ENCODE measurements at regions not wholly inside any gene's neighbourhood (a gene's known extent, or its start where the extent isn't known, plus 50 kb on each side); places are given as distances from the start of the nearest gene placed in this dataset.

DNA sequence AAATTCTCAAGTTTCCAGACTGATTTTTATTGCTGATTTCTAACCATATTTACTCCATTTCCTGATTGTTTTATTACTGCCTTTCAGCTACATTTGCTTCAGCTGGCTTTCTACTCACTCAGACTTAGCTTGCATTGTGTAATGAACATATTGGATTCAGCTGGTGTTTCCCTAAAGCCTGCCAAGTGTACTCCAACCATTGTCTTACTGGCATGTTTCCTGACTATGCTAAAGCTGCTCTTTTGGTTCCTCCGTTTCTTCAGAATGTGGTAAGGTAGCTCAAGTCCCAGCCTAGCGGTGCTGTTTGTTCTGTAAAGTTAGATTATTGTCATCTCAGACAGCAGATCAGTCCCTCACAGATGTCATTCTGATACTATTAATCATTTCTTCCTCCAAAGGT is 53.1 kb upstream of the GLRA2 start:
- H3K4me3 ChIP-seq (ENCODE audit: low read length), result no peak overlapping the region
- no CpG with 5 or more reads among the region's 2 CpGs for WGBS (ENCODE audit: insufficient coverage)
- peaks cover 5% of the 10 kb centered on the region for H3K27me3 ChIP-seq (ENCODE audit: control insufficient read depth, insufficient read depth, low read length)
- H3K27ac ChIP-seq (ENCODE audit: low read length), result peak overlapping the region; percentile 73
- no peaks in the 10 kb centered on the region for H3K9me3 ChIP-seq (replicated peaks; ENCODE audit: control insufficient read depth, low read depth, low read length)
- H3K36me3 ChIP-seq (ENCODE audit: control insufficient read depth, insufficient read depth, low read length), result no peaks in the 10 kb centered on the region
- peak; percentile 92 for DNase-seq
- H3K4me1 ChIP-seq (ENCODE audit: control insufficient read depth, insufficient read depth, low read length), result peaks cover 4% of the 10 kb centered on the region

DNA sequence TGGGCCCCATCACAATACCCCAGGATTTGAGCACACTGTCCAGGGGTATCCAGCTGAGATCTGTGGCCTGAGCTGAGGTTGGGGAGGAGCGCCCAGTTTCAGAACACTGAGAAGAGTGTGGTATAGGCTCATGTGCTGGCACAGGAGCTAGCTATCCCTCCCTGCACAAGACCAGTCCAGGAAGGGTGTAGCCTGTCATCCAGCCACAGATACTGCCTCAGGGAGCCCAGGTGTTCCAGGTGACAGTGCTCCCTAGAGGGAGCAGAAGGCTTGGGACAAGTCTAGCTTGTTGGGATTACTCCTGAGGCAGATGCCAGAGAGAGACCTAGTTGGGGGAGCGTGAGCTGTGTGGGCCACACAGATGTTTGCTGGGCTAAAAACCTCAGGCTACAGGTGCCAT is 79.6 kb upstream of the GLRA2 start:
- no peak overlapping the region for H3K4me3 ChIP-seq (ENCODE audit: low read length)
- H3K36me3 ChIP-seq (ENCODE audit: control insufficient read depth, insufficient read depth, low read length), result no peaks in the 10 kb centered on the region
- peaks cover 4% of the 10 kb centered on the region for H3K27me3 ChIP-seq (ENCODE audit: control insufficient read depth, insufficient read depth, low read length)
- WGBS (ENCODE audit: insufficient coverage), result 100% methylated on average over 1 of the region's 2 CpGs
- DNase-seq, result no peak
- no peaks in the 10 kb centered on the region for H3K9me3 ChIP-seq (replicated peaks; ENCODE audit: control insufficient read depth, low read depth, low read length)
- H3K27ac ChIP-seq (ENCODE audit: low read length), result no peak overlapping the region
- no peaks in the 10 kb centered on the region for H3K4me1 ChIP-seq (ENCODE audit: control insufficient read depth, insufficient read depth, low read length)

DNA sequence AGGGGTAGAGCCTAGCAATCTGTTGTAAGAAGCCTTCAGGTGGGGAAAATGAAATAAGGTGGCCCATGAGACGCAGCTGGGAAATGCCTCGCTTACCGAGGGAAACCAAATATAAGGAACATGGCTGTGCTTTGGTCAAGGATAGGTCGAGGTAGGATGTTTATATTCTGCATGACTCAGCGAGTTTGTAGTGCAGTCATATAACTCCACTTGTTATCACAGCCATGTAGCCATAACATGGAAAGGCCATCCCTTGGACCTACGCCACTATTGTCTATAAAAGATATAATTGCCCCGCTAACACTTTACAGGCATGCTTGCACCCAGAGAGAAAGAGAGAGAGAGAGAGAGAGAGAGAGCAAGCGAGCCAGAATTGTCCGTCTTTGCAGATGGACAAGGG is 80.9 kb upstream of the GLRA2 start:
- WGBS (ENCODE audit: insufficient coverage), result 85% methylated on average over 6 of the region's 9 CpGs
- no peak overlapping the region for H3K27ac ChIP-seq (ENCODE audit: low read length)
- DNase-seq, result no peak
- H3K9me3 ChIP-seq (replicated peaks; ENCODE audit: control insufficient read depth, low read depth, low read length), result no peaks in the 10 kb centered on the region
- no peak overlapping the region for H3K4me3 ChIP-seq (ENCODE audit: low read length)
- peaks cover 4% of the 10 kb centered on the region for H3K27me3 ChIP-seq (ENCODE audit: control insufficient read depth, insufficient read depth, low read length)
- H3K36me3 ChIP-seq (ENCODE audit: control insufficient read depth, insufficient read depth, low read length), result no peaks in the 10 kb centered on the region
- no peaks in the 10 kb centered on the region for H3K4me1 ChIP-seq (ENCODE audit: control insufficient read depth, insufficient read depth, low read length)

DNA sequence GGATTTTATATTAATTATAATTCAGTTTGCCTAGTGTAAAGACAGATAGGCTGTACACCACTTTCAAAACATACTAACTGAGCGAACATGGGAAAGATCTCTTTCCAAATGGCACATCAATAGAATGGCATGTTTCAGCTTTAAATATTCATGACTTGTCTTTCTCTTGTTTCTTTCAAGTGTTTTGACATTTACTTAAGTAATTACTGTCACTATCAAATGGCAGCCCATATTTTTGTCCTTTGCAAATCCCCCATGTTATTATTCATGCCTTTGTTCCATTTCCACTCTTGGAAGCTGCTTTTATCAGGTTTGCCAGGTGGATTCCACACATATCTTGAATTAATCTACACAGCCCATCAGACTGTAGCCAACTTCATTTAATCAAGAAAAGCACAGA is 89.2 kb upstream of the GLRA2 start:
- no peaks in the 10 kb centered on the region for H3K4me1 ChIP-seq (ENCODE audit: control insufficient read depth, insufficient read depth, low read length)
- WGBS (ENCODE audit: insufficient coverage), result no CpG with 5 or more reads among the region's 1 CpG
- DNase-seq, result peak; percentile 8
- H3K36me3 ChIP-seq (ENCODE audit: control insufficient read depth, insufficient read depth, low read length), result no peaks in the 10 kb centered on the region
- no peaks in the 10 kb centered on the region for H3K27me3 ChIP-seq (ENCODE audit: control insufficient read depth, insufficient read depth, low read length)
- H3K9me3 ChIP-seq (replicated peaks; ENCODE audit: control insufficient read depth, low read depth, low read length), result no peaks in the 10 kb centered on the region
- H3K27ac ChIP-seq (ENCODE audit: low read length), result no peak overlapping the region
- H3K4me3 ChIP-seq (ENCODE audit: low read length), result no peak overlapping the region

DNA sequence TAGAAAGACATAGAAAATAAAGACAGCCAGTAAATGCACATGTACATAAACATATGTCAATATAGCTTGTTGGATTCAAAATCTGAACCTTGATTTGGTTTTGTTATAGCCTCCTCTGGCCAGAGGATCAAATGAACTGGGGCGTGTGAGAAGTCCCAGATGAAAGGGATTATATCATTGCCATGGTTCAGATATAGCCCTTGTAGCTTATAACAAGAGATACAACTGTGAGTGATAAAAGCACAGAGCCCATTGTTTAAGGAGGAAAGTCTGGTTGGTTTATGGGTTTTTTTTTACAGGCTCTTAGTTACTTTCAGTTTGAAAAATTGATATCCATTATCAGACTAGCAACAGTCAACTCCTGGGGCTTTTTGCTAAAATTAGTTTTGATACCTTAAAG is 101.7 kb upstream of the GLRA2 start:
- H3K27me3 ChIP-seq (ENCODE audit: control insufficient read depth, insufficient read depth, low read length), result peaks cover 2% of the 10 kb centered on the region
- H3K4me1 ChIP-seq (ENCODE audit: control insufficient read depth, insufficient read depth, low read length), result no peaks in the 10 kb centered on the region
- H3K36me3 ChIP-seq (ENCODE audit: control insufficient read depth, insufficient read depth, low read length), result no peaks in the 10 kb centered on the region
- no peak overlapping the region for H3K27ac ChIP-seq (ENCODE audit: low read length)
- H3K9me3 ChIP-seq (replicated peaks; ENCODE audit: control insufficient read depth, low read depth, low read length), result no peaks in the 10 kb centered on the region
- no peak for DNase-seq
- no peak overlapping the region for H3K4me3 ChIP-seq (ENCODE audit: low read length)
- no CpG with 5 or more reads among the region's 1 CpG for WGBS (ENCODE audit: insufficient coverage)

DNA sequence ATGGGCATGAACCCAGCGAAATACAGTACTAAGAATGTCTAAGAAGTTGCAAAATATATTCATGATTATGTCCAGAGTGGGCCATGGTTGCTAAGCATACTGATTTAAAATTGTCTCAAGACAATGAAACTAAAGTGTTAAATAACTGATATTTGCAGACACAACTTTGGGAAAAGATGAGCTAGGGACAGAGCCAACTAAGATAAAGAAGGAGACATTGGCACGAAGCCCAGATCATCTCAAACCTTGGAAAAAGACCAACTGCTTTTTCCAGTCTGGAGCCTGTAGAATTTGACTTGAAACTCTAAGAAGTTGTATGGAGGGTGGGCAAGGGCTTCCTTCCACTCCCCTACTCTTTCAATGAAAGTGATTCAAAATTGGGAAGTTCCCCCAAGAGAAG is 108.5 kb upstream of the GLRA2 start:
- peak; percentile 50 for DNase-seq
- no peaks in the 10 kb centered on the region for H3K36me3 ChIP-seq (ENCODE audit: control insufficient read depth, insufficient read depth, low read length)
- no peaks in the 10 kb centered on the region for H3K9me3 ChIP-seq (replicated peaks; ENCODE audit: control insufficient read depth, low read depth, low read length)
- H3K4me3 ChIP-seq (ENCODE audit: low read length), result no peak overlapping the region
- no CpG with 5 or more reads among the region's 2 CpGs for WGBS (ENCODE audit: insufficient coverage)
- no peak overlapping the region for H3K27ac ChIP-seq (ENCODE audit: low read length)
- H3K4me1 ChIP-seq (ENCODE audit: control insufficient read depth, insufficient read depth, low read length), result no peaks in the 10 kb centered on the region
- H3K27me3 ChIP-seq (ENCODE audit: control insufficient read depth, insufficient read depth, low read length), result peaks cover 4% of the 10 kb centered on the region

DNA sequence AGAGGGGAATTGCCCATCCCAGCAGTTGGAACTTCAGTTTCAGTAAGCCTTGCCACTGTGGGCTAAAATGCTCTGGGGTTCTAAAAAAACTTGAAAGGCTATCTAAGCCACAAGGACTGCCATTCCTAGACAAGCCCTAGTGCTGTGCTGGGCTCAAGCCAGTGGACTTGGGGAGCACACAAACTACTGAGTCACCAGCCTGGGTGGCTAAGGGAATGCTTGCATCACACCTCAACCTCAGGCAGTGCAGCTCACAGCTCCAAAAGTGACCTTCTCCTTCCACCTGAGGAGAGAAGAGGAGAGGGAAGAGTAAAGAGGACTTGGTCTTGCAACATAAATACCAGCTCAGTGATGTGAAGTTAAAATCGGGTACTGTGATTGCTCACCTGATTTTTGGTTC is 116.7 kb upstream of the GLRA2 start:
- peaks cover 3% of the 10 kb centered on the region for H3K27me3 ChIP-seq (ENCODE audit: control insufficient read depth, insufficient read depth, low read length)
- no peak for DNase-seq
- no peaks in the 10 kb centered on the region for H3K9me3 ChIP-seq (replicated peaks; ENCODE audit: control insufficient read depth, low read depth, low read length)
- H3K4me1 ChIP-seq (ENCODE audit: control insufficient read depth, insufficient read depth, low read length), result no peaks in the 10 kb centered on the region
- no peaks in the 10 kb centered on the region for H3K36me3 ChIP-seq (ENCODE audit: control insufficient read depth, insufficient read depth, low read length)
- H3K27ac ChIP-seq (ENCODE audit: low read length), result no peak overlapping the region
- WGBS (ENCODE audit: insufficient coverage), result no CpG with 5 or more reads among the region's 1 CpG
- H3K4me3 ChIP-seq (ENCODE audit: low read length), result no peak overlapping the region

DNA sequence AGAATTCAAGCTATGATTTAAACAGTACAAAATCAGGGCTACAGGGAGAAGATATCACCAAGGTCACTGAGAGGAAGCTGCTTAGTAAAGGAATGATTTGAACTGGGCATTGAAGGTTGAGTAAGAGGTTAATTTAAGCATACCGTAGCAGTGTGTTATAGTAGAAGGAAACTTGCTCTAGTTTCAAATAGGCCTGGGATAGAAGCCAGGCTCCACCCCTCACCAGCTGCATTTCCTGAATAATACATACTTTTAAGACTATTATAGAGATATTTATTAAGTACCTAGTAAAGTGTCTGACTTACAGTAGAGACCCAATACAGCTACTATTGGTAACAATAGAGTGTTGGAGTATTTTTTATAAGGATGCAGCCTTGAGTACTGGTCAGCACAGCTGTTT is 118.0 kb upstream of the GLRA2 start:
- WGBS (ENCODE audit: insufficient coverage), result no CpG with 5 or more reads among the region's 1 CpG

DNA sequence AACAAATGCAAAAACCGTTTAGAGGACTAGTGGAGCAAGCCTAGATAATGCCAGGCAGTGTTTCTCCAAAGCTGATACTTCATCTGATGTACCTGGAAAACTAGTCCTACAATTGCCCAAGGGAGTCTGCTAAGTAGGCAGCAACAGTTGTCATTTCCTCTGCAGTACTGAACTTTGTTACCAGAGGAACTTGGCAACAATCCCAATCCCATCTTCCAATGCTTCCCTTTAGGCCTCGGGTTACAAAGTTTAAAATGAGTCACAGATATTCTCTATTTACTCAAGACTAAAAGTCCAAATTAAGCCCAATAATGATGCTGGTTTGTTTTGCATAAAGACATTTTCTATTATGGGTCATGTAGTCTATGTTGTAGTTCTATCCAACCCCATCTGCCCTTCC is 120.0 kb upstream of the GLRA2 start:
- peaks cover 3% of the 10 kb centered on the region for H3K27me3 ChIP-seq (ENCODE audit: control insufficient read depth, insufficient read depth, low read length)
- H3K36me3 ChIP-seq (ENCODE audit: control insufficient read depth, insufficient read depth, low read length), result no peaks in the 10 kb centered on the region
- DNase-seq, result peak; percentile 33
- H3K27ac ChIP-seq (ENCODE audit: low read length), result no peak overlapping the region
- no peak overlapping the region for H3K4me3 ChIP-seq (ENCODE audit: low read length)
- H3K9me3 ChIP-seq (replicated peaks; ENCODE audit: control insufficient read depth, low read depth, low read length), result no peaks in the 10 kb centered on the region
- 50% methylated on average over 1 of the region's 2 CpGs for WGBS (ENCODE audit: insufficient coverage)
- H3K4me1 ChIP-seq (ENCODE audit: control insufficient read depth, insufficient read depth, low read length), result no peaks in the 10 kb centered on the region

More for the DNA sequence above, 118.0 kb upstream of the GLRA2 start:
- no peak overlapping the region for H3K4me3 ChIP-seq (ENCODE audit: low read length)
- peaks cover 3% of the 10 kb centered on the region for H3K27me3 ChIP-seq (ENCODE audit: control insufficient read depth, insufficient read depth, low read length)
- DNase-seq, result peak; percentile 63
- H3K9me3 ChIP-seq (replicated peaks; ENCODE audit: control insufficient read depth, low read depth, low read length), result no peaks in the 10 kb centered on the region
- H3K27ac ChIP-seq (ENCODE audit: low read length), result no peak overlapping the region
- H3K4me1 ChIP-seq (ENCODE audit: control insufficient read depth, insufficient read depth, low read length), result no peaks in the 10 kb centered on the region
- no peaks in the 10 kb centered on the region for H3K36me3 ChIP-seq (ENCODE audit: control insufficient read depth, insufficient read depth, low read length)

DNA sequence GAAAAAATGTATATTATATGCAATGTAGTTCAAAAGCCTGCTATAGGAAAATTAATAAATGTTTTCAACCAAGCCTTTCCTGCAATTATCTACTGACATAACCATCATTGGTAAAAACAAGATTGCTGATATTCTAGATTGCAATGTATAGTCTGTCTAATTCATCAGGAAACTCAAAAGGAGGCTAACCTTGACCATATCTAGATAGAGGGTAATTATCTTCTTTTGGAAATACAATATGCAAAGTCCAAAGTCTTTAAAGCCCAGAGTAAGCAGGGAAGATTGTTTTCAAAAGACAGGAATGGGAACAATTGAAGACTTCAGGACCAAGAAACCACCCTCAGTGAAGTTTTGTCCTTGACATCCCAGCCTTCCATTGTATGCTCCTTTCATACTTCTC is 123.1 kb upstream of the GLRA2 start:
- no peak overlapping the region for H3K4me3 ChIP-seq (ENCODE audit: low read length)
- no peak for DNase-seq

DNA sequence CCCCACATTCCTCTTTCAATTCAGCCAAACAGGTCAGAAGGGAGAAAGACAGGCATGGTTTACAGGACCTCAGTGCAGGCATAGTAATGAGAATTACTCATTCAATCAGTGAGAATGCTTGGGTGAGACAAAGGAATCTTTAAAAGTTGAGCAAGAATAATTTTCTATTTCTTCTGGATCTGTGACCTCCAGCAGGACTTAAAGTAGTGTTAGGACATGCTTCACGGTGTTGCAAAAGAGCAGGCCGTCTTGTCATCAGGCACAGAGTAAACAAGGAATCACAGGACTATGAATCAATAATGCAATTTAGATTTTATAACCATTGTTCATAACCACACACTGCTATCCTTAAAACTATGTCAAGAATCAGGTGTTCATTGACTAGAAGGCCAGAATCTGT is 130.6 kb upstream of the GLRA2 start:
- H3K9me3 ChIP-seq (replicated peaks; ENCODE audit: control insufficient read depth, low read depth, low read length), result no peaks in the 10 kb centered on the region
- H3K27ac ChIP-seq (ENCODE audit: low read length), result no peak overlapping the region
- H3K36me3 ChIP-seq (ENCODE audit: control insufficient read depth, insufficient read depth, low read length), result no peaks in the 10 kb centered on the region
- H3K4me3 ChIP-seq (ENCODE audit: low read length), result no peak overlapping the region
- WGBS (ENCODE audit: insufficient coverage), result no CpG with 5 or more reads among the region's 2 CpGs
- no peaks in the 10 kb centered on the region for H3K4me1 ChIP-seq (ENCODE audit: control insufficient read depth, insufficient read depth, low read length)
- no peak for DNase-seq
- H3K27me3 ChIP-seq (ENCODE audit: control insufficient read depth, insufficient read depth, low read length), result no peaks in the 10 kb centered on the region

More for the DNA sequence above, 123.1 kb upstream of the GLRA2 start:
- H3K27me3 ChIP-seq (ENCODE audit: control insufficient read depth, insufficient read depth, low read length), result no peaks in the 10 kb centered on the region
- no peak overlapping the region for H3K27ac ChIP-seq (ENCODE audit: low read length)
- H3K4me1 ChIP-seq (ENCODE audit: control insufficient read depth, insufficient read depth, low read length), result no peaks in the 10 kb centered on the region
- H3K9me3 ChIP-seq (replicated peaks; ENCODE audit: control insufficient read depth, low read depth, low read length), result no peaks in the 10 kb centered on the region
- H3K36me3 ChIP-seq (ENCODE audit: control insufficient read depth, insufficient read depth, low read length), result no peaks in the 10 kb centered on the region
